Panc1 (cell line): ENCODE measurements at regions not wholly inside any gene's neighbourhood (a gene's known extent, or its start where the extent isn't known, plus 50 kb on each side); places are given as distances from the start of the nearest gene placed in this dataset.

Experiments
- ATAC-seq: fragments of 200-7000 bp; cut with Tn5 transposase; 2 replicates; pipeline ENCODE4 v1.9.1; 2020; ENCODE audit warnings: mild to moderate bottlenecking, moderate library complexity
- BruUV-seq: library from RNA; stranded (reverse); fragments of 400-500 nt; replicated peaks from 2 replicates; lab custom pipeline; 2021; lab: Mats Ljungman, UMichigan
- CTCF ChIA-PET: fragments of 300-600 bp; sonication (Branson Sonifier 250); formaldehyde crosslinking; loops from one replicate; lab custom pipeline; 2022; ENCODE audit warnings: antibody characterized with exemption; lab: Charles Lee
- POLR2A ChIA-PET: fragments of 300-600 bp; sonication (Branson Sonifier 250); formaldehyde crosslinking; loops from one replicate; lab custom pipeline; 2022; ENCODE audit warnings: antibody characterized with exemption; lab: Charles Lee
- DNase-seq: peaks from one replicate; pipeline ENCODE4 v3.0.0-alpha.2; 2010; ENCODE audit warnings: low read depth, low spot score
- H3K27ac ChIP-seq: 2 replicates; pipeline ENCODE4 v1.5.1; 2011; ENCODE audit warnings: mild to moderate bottlenecking, low read length, inconsistent platforms
- H3K27me3 ChIP-seq: fragments of 200-500 bp; sonication (Bioruptor generic); 2 replicates; pipeline ENCODE4 v1.6.0; 2014; ENCODE audit warnings: low read length, inconsistent platforms; ENCODE audit not compliant: control insufficient read depth, insufficient read depth
- H3K36me3 ChIP-seq: fragments of 200-500 bp; sonication (Bioruptor generic); 2 replicates; pipeline ENCODE4 v1.5.1; 2014; ENCODE audit warnings: inconsistent platforms, mild to moderate bottlenecking, low read length, moderate library complexity; ENCODE audit not compliant: control insufficient read depth, insufficient read depth
- H3K4me1 ChIP-seq: 2 replicates; pipeline ENCODE4 v1.5.1; 2011; ENCODE audit warnings: inconsistent platforms, mild to moderate bottlenecking, low read length, moderate library complexity; ENCODE audit not compliant: control insufficient read depth, insufficient read depth
- H3K4me3 ChIP-seq, 2 experiments: 2 replicates each; pipeline ENCODE4 v1.5.1; 2011 to 2012; ENCODE audit warnings: low read depth in 2 of 2, low read length in 2 of 2, mild to moderate bottlenecking in 2 of 2, inconsistent platforms in 1 of 2, moderate library complexity in 1 of 2
- H3K9me3 ChIP-seq: fragments of 200-500 bp; sonication (Bioruptor generic); 2 replicates; pipeline ENCODE4 v1.5.1; 2014; ENCODE audit warnings: low read depth, mild to moderate bottlenecking, inconsistent platforms, low read length, moderate library complexity; ENCODE audit not compliant: control insufficient read depth, insufficient read depth
- POLR2AphosphoS5 ChIP-seq: IDR thresholded peaks from 2 replicates; pipeline ENCODE4 v1.6.1; 2012; ENCODE audit warnings: mild to moderate bottlenecking, low read depth, low read length, moderate library complexity
- SIN3A ChIP-seq: IDR thresholded peaks from 2 replicates; pipeline ENCODE4 v1.6.1; 2012; ENCODE audit warnings: low read depth, mild to moderate bottlenecking, low read length, moderate library complexity, borderline replicate concordance; ENCODE audit not compliant: insufficient read depth
- TCF7L2 ChIP-seq: IDR thresholded peaks from 2 replicates; pipeline ENCODE4 v1.6.1; 2011; ENCODE audit warnings: mild to moderate bottlenecking, low read depth, low read length, inconsistent platforms
- in situ Hi-C: cut with HindIII; loops from 2 replicates; pipeline ENCODE4 v1.10.0; 2016; ENCODE audit warnings: low sequenced_read_pairs, low pct_unique_long_range_greater_than_20kb
- intact Hi-C: fragments of 100-400 bp; cut with micrococcal nuclease; formaldehyde crosslinking; loops from one replicate; pipeline ENCODE4 v1.10.0; 2022; ENCODE audit not compliant: unreplicated experiment
- TF ChIP-seq, protein P1 (sequence below): fragments of 450-650 bp; IDR thresholded peaks from 2 replicates; pipeline ENCODE4 v1.5.1; 2017; ENCODE audit warnings: mild to moderate bottlenecking
- TF ChIP-seq, protein P2 (sequence below), 2 experiments: IDR thresholded peaks; 2 replicates each; pipeline ENCODE4 v1.6.1; 2011 to 2012; ENCODE audit warnings: low read depth in 2 of 2, control low read depth in 1 of 2, low read length in 1 of 2, mild to moderate bottlenecking in 1 of 2, moderate library complexity in 1 of 2; ENCODE audit not compliant: insufficient read depth in 1 of 2

DNA sequence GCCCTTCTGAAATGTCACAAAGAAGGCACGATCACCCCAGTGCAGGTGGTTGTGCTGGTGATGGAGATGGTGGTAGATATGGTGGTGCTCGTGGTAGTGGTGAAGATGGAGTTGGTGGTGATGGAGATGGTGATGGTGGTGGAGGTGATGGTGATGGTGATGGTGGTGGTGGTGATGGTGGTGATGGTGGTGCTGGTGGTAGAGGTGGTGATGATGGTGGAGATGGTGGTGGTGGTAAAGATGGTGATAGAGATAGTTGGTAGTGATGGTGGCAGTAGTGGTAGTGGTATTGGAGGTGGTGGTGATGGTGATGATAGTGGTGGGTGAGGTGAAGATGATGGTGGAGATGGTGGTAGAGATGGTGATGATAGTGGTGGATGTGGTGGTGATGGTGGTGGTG is 88.1 kb upstream of the SALL1 start:
- Histone ChIP-seq H3K36me3 (no peaks in the 10 kb centered on the region), H3K4me3 (no peak overlapping the region), H3K4me1 (no peaks in the 10 kb centered on the region), H3K27me3 (no peaks in the 10 kb centered on the region), H3K27ac (no peak overlapping the region), H3K9me3 (no peaks in the 10 kb centered on the region)
- ATAC-seq: no peak
- intact Hi-C loops (no loop called here), in situ Hi-C loops (no loop called here)
- CTCF ChIA-PET: no interaction called here
- no peak for DNase-seq
- POLR2A ChIA-PET: no interaction called here
- TF ChIP-seq TCF7L2 (no peak), SIN3A (no peak), POLR2AphosphoS5 (no peak)
- TF ChIP-seq, protein P1, sequence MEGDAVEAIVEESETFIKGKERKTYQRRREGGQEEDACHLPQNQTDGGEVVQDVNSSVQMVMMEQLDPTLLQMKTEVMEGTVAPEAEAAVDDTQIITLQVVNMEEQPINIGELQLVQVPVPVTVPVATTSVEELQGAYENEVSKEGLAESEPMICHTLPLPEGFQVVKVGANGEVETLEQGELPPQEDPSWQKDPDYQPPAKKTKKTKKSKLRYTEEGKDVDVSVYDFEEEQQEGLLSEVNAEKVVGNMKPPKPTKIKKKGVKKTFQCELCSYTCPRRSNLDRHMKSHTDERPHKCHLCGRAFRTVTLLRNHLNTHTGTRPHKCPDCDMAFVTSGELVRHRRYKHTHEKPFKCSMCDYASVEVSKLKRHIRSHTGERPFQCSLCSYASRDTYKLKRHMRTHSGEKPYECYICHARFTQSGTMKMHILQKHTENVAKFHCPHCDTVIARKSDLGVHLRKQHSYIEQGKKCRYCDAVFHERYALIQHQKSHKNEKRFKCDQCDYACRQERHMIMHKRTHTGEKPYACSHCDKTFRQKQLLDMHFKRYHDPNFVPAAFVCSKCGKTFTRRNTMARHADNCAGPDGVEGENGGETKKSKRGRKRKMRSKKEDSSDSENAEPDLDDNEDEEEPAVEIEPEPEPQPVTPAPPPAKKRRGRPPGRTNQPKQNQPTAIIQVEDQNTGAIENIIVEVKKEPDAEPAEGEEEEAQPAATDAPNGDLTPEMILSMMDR: no peak
- TF ChIP-seq, protein P2, sequence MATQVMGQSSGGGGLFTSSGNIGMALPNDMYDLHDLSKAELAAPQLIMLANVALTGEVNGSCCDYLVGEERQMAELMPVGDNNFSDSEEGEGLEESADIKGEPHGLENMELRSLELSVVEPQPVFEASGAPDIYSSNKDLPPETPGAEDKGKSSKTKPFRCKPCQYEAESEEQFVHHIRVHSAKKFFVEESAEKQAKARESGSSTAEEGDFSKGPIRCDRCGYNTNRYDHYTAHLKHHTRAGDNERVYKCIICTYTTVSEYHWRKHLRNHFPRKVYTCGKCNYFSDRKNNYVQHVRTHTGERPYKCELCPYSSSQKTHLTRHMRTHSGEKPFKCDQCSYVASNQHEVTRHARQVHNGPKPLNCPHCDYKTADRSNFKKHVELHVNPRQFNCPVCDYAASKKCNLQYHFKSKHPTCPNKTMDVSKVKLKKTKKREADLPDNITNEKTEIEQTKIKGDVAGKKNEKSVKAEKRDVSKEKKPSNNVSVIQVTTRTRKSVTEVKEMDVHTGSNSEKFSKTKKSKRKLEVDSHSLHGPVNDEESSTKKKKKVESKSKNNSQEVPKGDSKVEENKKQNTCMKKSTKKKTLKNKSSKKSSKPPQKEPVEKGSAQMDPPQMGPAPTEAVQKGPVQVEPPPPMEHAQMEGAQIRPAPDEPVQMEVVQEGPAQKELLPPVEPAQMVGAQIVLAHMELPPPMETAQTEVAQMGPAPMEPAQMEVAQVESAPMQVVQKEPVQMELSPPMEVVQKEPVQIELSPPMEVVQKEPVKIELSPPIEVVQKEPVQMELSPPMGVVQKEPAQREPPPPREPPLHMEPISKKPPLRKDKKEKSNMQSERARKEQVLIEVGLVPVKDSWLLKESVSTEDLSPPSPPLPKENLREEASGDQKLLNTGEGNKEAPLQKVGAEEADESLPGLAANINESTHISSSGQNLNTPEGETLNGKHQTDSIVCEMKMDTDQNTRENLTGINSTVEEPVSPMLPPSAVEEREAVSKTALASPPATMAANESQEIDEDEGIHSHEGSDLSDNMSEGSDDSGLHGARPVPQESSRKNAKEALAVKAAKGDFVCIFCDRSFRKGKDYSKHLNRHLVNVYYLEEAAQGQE (IDR thresholded peaks at IDR 0.05; ENCODE audit: insufficient read depth in 1 of 2, low read depth in 2 of 2, low read length in 1 of 2): no peak
- no TSS peak for BruUV-seq

DNA sequence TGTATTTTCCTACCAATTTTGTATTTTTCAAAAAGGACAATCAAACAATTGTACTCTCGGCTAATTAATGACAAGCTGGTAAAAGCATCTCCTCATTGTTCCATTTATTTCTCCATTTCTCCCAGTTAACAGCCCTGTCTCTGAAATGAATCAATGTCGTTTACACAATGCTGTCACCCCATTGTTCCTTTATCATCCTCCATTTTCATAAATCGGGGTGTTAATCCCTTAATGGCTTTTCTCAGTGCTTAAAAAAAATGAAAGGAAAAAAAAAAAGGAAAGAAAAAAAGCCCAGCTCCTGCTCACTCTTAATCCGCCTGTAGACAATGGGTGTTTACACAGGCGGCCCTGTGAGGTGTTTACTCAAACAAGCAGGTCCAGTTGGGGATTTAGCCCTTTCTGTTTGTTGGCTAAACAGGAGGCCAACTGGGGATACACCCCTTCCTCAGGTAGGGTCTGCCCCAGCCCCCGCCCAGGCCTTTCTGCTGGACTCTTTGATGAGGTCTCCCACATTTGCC is 86.8 kb upstream of the SALL1 start:
- H3K4me3 ChIP-seq: no peak overlapping the region
- CTCF ChIA-PET: no interaction called here
- TF ChIP-seq SIN3A (no peak), TCF7L2 (no peak)
- ATAC-seq: no peak
- no peaks in the 10 kb centered on the region for H3K36me3 ChIP-seq
- BruUV-seq: no TSS peak
- H3K4me1 ChIP-seq: no peaks in the 10 kb centered on the region
- in situ Hi-C loops (no loop called here), intact Hi-C loops (no loop called here)
- POLR2A ChIA-PET: no interaction called here
- no peak for DNase-seq
- no peak overlapping the region for H3K27ac ChIP-seq
- H3K27me3 ChIP-seq: no peaks in the 10 kb centered on the region
- no peaks in the 10 kb centered on the region for H3K9me3 ChIP-seq

DNA sequence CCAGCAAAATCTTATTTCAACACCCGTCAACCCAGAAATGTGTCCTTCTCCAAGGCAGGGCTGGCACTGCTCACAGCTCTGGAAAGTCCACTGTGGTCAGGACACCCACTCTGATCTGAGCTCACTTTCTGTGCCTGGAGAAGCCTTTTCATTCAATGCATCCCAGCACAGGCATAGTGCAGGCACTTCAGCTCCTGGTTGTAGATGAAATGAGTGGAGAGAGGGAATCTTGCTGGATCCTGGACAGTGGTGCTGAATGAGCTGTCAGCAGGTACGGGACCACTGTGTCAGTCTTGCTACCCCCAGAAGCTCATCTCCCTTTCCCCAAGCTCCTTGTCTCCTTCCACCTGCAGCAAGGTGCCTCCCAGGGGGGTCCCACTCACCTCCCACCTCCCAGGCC is 86.1 kb upstream of the SALL1 start:
- H3K4me3 ChIP-seq: no peak overlapping the region
- no TSS peak for BruUV-seq
- DNase-seq (no peak), ATAC-seq (no peak)
- in situ Hi-C loops: no loop called here
- no peaks in the 10 kb centered on the region for H3K4me1 ChIP-seq
- H3K27me3 ChIP-seq: no peaks in the 10 kb centered on the region
- intact Hi-C loops: no loop called here
- ChIA-PET CTCF (no interaction called here), POLR2A (no interaction called here)
- no peaks in the 10 kb centered on the region for H3K9me3 ChIP-seq
- H3K27ac ChIP-seq: no peak overlapping the region
- H3K36me3 ChIP-seq: no peaks in the 10 kb centered on the region
- TF ChIP-seq TCF7L2 (no peak), SIN3A (no peak), POLR2AphosphoS5 (no peak)
- TF ChIP-seq, protein P2 (IDR thresholded peaks at IDR 0.05; ENCODE audit: insufficient read depth in 1 of 2, low read depth in 2 of 2, low read length in 1 of 2): no peak
- TF ChIP-seq, protein P1: no peak
